Activated CD4-positive, alpha-beta memory T cell treated with anti-CD3 and anti-CD28 coated beads for 36 hours (primary cell): ENCODE measurements at regions not wholly inside any gene's neighbourhood (a gene's known extent, or its start where the extent isn't known, plus 50 kb on each side); places are given as distances from the start of the nearest gene placed in this dataset.

Source experiments
- CTCF ChIA-PET: fragments of 350-600 bp; sonication (Branson Sonifier 250); formaldehyde crosslinking; loops from one replicate; lab custom pipeline; 2021; ENCODE audit warnings: antibody characterized with exemption, inconsistent platforms; lab: Charles Lee
- POLR2A ChIA-PET: fragments of 350-600 bp; sonication (Branson Sonifier 250); formaldehyde crosslinking; loops from one replicate; lab custom pipeline; 2021; ENCODE audit warnings: antibody characterized with exemption; lab: Charles Lee
- DNase-seq: peaks from one replicate; pipeline ENCODE4 v3.0.0-alpha.2; 2020
- H3K27ac Mint-ChIP-seq: one replicate; pipeline ENCODE4 v1.8.0; 2021; ENCODE audit warnings: mixed read lengths
- H3K27me3 Mint-ChIP-seq: one replicate; pipeline ENCODE4 v1.8.0; 2021; ENCODE audit warnings: mixed read lengths
- H3K36me3 Mint-ChIP-seq: one replicate; pipeline ENCODE4 v1.8.0; 2021; ENCODE audit warnings: mixed read lengths
- H3K4me1 Mint-ChIP-seq: one replicate; pipeline ENCODE4 v1.8.0; 2021; ENCODE audit warnings: low read depth, mixed read lengths
- H3K4me3 Mint-ChIP-seq: one replicate; pipeline ENCODE4 v1.8.0; 2021; ENCODE audit warnings: mild to moderate bottlenecking, mixed read lengths
- H3K9me3 Mint-ChIP-seq: one replicate; pipeline ENCODE4 v1.8.0; 2021; ENCODE audit warnings: mixed read lengths
- intact Hi-C: fragments of 100-400 bp; cut with micrococcal nuclease; formaldehyde crosslinking; loops from one replicate; pipeline ENCODE4 v1.15.1; 2023

GRCh38 chr7:153496257-153496656 lies 555.9 kb upstream of the DPP6 start:
- no peak for DNase-seq
- H3K36me3 Mint-ChIP-seq = no peaks in the 10 kb centered on the region
- intact Hi-C loops = no loop called here

GRCh38 chr7:153503093-153503492 lies 549.1 kb upstream of the DPP6 start:
- no peak for DNase-seq
- Mint-ChIP-seq H3K4me1 (no peaks in the 10 kb centered on the region), H3K27ac (no peak overlapping the region), H3K4me3 (no peak overlapping the region), H3K9me3 (peaks cover 8% of the 10 kb centered on the region), H3K36me3 (no peaks in the 10 kb centered on the region), H3K27me3 (no peaks in the 10 kb centered on the region)
- ChIA-PET POLR2A (no interaction called here), CTCF (no interaction called here)
- intact Hi-C loops = no loop called here

More at GRCh38 chr7:153496257-153496656, 555.9 kb upstream of the DPP6 start:
- ChIA-PET POLR2A (no interaction called here), CTCF (no interaction called here)
- Mint-ChIP-seq H3K4me3 (no peak overlapping the region), H3K27ac (no peak overlapping the region), H3K4me1 (no peaks in the 10 kb centered on the region), H3K27me3 (no peaks in the 10 kb centered on the region), H3K9me3 (peaks cover 5% of the 10 kb centered on the region)

DNA sequence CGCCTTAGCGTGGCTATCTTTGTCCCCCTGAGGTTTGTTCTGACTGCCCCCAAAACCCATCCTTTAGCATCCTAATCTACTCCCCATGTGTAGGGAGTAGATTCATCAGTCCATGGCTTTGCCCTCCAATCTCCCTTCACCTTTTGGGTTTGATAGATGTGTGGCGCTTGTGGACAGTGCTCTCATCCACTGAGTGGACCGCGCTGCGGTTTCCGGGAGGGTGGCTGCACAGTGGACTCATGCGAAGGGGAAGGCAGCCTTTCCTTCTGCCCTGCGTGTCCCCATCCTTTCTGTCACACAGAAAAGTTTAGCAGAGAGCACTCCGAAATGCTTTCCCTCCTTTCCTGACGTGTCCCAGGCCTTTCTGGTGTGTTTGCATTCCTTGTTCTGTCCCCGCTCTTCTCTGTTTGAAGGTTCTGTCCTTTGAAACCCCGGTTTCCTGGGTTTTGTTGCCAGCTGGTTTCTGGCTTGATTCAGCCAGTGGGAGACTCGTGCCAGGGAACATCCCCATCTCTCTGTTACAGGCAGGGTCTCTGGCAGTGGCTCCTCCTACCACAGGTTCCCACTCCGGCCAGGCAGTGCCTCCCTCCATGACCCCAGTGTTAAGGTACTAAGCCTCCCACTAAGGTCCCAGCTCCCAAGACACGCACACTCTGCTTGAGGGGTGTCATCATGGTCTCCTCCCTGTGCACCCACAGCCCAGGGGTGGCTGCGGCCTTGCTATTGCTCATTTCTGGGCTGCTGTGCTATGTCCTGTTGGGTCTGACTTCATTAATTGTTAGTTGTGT lies 547.7 kb upstream of the DPP6 start:
- no peaks in the 10 kb centered on the region for H3K36me3 Mint-ChIP-seq
- no peak for DNase-seq
- H3K27me3 Mint-ChIP-seq = no peaks in the 10 kb centered on the region
- H3K27ac Mint-ChIP-seq = no peak overlapping the region
- CTCF ChIA-PET = no interaction called here
- H3K4me3 Mint-ChIP-seq = no peak overlapping the region
- intact Hi-C loops = no loop called here
- POLR2A ChIA-PET = no interaction called here
- H3K9me3 Mint-ChIP-seq = peaks cover 11% of the 10 kb centered on the region
- no peaks in the 10 kb centered on the region for H3K4me1 Mint-ChIP-seq

DNA sequence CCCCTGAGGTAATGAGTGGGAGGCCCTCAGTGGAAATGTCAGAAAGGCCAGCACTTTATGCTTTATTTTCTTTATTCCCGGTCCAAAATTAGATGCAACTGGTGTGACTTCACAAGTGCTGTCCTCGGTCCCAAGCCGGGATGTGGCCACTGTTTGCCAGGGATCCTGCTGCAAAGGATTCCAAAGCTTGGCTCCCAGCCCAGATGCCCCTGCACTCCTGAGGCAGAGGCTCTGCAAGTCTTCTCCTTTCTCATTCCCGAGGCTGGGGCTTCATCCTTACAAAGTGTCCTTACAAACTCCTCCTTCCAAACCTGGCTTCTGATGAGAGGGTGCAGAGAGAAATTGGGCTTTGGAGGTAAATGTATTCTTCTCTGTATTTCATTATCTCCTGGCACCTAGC lies 544.3 kb upstream of the DPP6 start:
- CTCF ChIA-PET = no interaction called here
- Mint-ChIP-seq H3K9me3 (peaks cover 6% of the 10 kb centered on the region), H3K4me3 (no peak overlapping the region), H3K4me1 (no peaks in the 10 kb centered on the region), H3K27ac (no peak overlapping the region), H3K36me3 (no peaks in the 10 kb centered on the region), H3K27me3 (no peaks in the 10 kb centered on the region)
- POLR2A ChIA-PET = no interaction called here
- intact Hi-C loops = no loop called here
- DNase-seq = no peak

GRCh38 chr7:153509768-153510167 lies 542.4 kb upstream of the DPP6 start:
- CTCF ChIA-PET = no interaction called here
- Mint-ChIP-seq H3K4me3 (no peak overlapping the region), H3K27me3 (no peaks in the 10 kb centered on the region), H3K9me3 (peaks cover 9% of the 10 kb centered on the region), H3K36me3 (no peaks in the 10 kb centered on the region), H3K4me1 (no peaks in the 10 kb centered on the region), H3K27ac (no peak overlapping the region)
- DNase-seq = no peak
- intact Hi-C loops = no loop called here
- POLR2A ChIA-PET = no interaction called here

GRCh38 chr7:153510674-153511073 lies 541.5 kb upstream of the DPP6 start:
- ChIA-PET POLR2A (no interaction called here), CTCF (no interaction called here)
- intact Hi-C loops = no loop called here
- Mint-ChIP-seq H3K4me3 (no peak overlapping the region), H3K36me3 (no peaks in the 10 kb centered on the region), H3K9me3 (peaks cover 13% of the 10 kb centered on the region), H3K27ac (no peak overlapping the region), H3K27me3 (no peaks in the 10 kb centered on the region), H3K4me1 (no peaks in the 10 kb centered on the region)
- DNase-seq = no peak

DNA sequence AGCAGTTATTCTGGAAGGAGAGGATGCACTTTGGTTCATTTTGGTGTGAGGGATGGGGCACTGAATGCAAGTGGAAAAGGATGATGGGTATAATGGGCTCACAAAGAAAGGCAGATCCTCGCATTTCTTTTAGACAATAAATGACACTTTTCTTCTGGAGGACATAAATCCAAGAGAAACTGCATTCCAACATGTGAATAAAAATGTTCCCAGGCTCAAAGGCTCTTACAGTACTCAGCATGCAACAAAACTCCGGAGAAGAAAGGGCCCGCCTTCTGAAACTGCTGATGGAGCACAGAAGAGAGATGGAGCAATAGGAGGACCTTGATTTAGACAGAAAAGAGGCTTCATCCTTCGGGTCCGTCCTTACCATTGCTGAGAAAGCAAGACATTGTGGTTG lies 538.2 kb upstream of the DPP6 start:
- no peaks in the 10 kb centered on the region for H3K27me3 Mint-ChIP-seq
- H3K27ac Mint-ChIP-seq = no peak overlapping the region
- peaks cover 10% of the 10 kb centered on the region for H3K9me3 Mint-ChIP-seq
- POLR2A ChIA-PET = no interaction called here
- CTCF ChIA-PET = no interaction called here
- no peaks in the 10 kb centered on the region for H3K4me1 Mint-ChIP-seq
- H3K36me3 Mint-ChIP-seq = no peaks in the 10 kb centered on the region
- no peak for DNase-seq
- intact Hi-C loops = no loop called here
- no peak overlapping the region for H3K4me3 Mint-ChIP-seq

GRCh38 chr7:153515359-153515758 lies 536.8 kb upstream of the DPP6 start:
- POLR2A ChIA-PET = no interaction called here
- H3K36me3 Mint-ChIP-seq = no peaks in the 10 kb centered on the region
- intact Hi-C loops = no loop called here
- H3K4me3 Mint-ChIP-seq = no peak overlapping the region
- DNase-seq = no peak
- CTCF ChIA-PET = no interaction called here
- H3K27ac Mint-ChIP-seq = no peak overlapping the region
- H3K4me1 Mint-ChIP-seq = no peaks in the 10 kb centered on the region
- H3K27me3 Mint-ChIP-seq = no peaks in the 10 kb centered on the region
- peaks cover 10% of the 10 kb centered on the region for H3K9me3 Mint-ChIP-seq

DNA sequence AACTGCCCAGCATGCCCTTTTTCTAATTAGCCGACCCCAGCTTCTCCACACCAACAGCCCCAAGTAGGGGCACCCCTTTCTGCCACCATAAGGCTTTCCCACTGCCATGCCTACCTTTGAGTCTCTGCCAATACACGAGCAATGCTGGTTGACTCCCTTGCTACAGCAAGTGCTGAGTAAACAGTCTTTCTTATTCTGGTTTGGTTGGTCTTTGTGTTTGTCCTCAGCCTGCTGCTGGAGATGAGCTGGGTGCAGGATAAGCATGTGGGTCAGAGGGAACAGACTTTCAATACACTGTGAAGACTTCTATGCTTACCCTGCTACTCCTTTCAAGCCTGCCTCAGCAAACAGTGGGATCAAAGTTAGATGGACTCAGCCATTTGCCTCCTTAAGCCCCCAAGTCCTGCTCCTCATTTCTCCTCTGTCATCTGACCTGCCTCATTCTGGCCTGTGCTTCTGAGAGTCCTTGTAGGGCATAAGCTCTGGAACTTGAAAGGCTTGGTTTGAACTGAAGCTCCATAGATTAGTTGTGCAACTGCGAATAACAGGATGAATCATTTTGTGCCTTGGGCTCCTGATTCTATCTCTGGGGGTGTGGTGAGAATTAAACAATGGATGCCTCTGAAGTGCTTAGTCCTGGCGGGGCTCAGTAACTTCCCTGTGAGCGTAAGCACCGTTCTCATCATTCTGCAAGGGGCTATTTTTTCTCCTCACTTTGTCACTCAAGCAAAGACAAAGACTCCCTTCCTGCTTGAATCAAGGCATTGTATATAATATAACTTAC lies 533.8 kb upstream of the DPP6 start:
- ChIA-PET POLR2A (no interaction called here), CTCF (no interaction called here)
- DNase-seq = no peak

GRCh38 chr7:153521370-153521769 lies 530.8 kb upstream of the DPP6 start:
- Mint-ChIP-seq H3K27ac (no peak overlapping the region), H3K9me3 (peaks cover 4% of the 10 kb centered on the region), H3K4me3 (no peak overlapping the region), H3K27me3 (no peaks in the 10 kb centered on the region), H3K4me1 (no peaks in the 10 kb centered on the region), H3K36me3 (no peaks in the 10 kb centered on the region)
- ChIA-PET CTCF (no interaction called here), POLR2A (no interaction called here)
- intact Hi-C loops = no loop called here
- no peak for DNase-seq

More for the DNA sequence above, 533.8 kb upstream of the DPP6 start:
- Mint-ChIP-seq H3K9me3 (peaks cover 10% of the 10 kb centered on the region), H3K36me3 (no peaks in the 10 kb centered on the region), H3K27me3 (no peaks in the 10 kb centered on the region), H3K4me3 (no peak overlapping the region), H3K27ac (no peak overlapping the region), H3K4me1 (no peaks in the 10 kb centered on the region)
- intact Hi-C loops = no loop called here

- no peak overlapping the region for H3K4me3 Mint-ChIP-seq
- peaks cover 4% of the 10 kb centered on the region for H3K9me3 Mint-ChIP-seq
- intact Hi-C loops = no loop called here
Measured at GRCh38 chr7:153522261-153522660, 529.9 kb upstream of the DPP6 start.

DNA sequence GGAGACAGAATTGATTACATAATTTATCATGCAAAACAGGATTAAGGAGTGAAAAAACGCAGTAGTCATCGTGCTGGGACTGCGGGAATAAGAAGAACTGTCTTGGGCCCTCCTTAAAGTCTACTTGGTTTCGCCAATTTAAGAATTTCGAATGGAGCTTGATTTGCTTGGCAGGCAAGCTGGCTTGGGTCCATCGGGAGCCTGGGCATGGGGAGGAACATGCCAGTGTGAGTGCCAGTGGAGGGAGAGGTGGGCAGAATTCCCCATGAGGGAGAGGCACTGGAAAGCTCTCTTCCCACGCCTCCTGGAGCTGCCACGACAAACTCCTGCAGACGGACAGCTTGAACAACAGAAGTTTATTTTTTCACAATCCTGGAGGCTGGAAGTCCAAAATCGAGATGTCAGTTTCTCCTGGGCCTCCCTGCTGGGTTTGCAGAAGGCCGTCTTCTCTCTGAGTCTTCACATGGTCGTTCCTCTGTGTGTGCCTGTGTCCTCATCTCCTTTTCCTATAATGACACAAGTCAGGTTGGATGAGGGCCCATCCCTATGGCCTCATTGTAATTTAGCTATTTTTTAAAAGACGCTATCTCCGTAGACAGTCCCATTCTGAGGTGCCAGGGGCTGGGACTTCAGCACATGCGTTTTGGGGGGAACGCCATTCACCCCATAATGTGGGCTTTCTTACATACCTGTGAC lies 528.7 kb upstream of the DPP6 start:
- no peak overlapping the region for H3K4me3 Mint-ChIP-seq
- no peak for DNase-seq
- ChIA-PET POLR2A (no interaction called here), CTCF (no interaction called here)
- no peaks in the 10 kb centered on the region for H3K27me3 Mint-ChIP-seq
- H3K36me3 Mint-ChIP-seq = no peaks in the 10 kb centered on the region
- intact Hi-C loops = no loop called here
- no peaks in the 10 kb centered on the region for H3K9me3 Mint-ChIP-seq
- no peaks in the 10 kb centered on the region for H3K4me1 Mint-ChIP-seq
- no peak overlapping the region for H3K27ac Mint-ChIP-seq

More at GRCh38 chr7:153522261-153522660, 529.9 kb upstream of the DPP6 start:
- H3K36me3 Mint-ChIP-seq = no peaks in the 10 kb centered on the region
- POLR2A ChIA-PET = no interaction called here
- no peaks in the 10 kb centered on the region for H3K27me3 Mint-ChIP-seq
- DNase-seq = no peak
- no peak overlapping the region for H3K27ac Mint-ChIP-seq
- H3K4me1 Mint-ChIP-seq = no peaks in the 10 kb centered on the region
- CTCF ChIA-PET = no interaction called here
